ENCODE measurements at regions not wholly inside any gene's neighbourhood (a gene's known extent, or its start where the extent isn't known, plus 50 kb on each side); places are given as distances from the start of the nearest gene placed in this dataset.

DNA sequence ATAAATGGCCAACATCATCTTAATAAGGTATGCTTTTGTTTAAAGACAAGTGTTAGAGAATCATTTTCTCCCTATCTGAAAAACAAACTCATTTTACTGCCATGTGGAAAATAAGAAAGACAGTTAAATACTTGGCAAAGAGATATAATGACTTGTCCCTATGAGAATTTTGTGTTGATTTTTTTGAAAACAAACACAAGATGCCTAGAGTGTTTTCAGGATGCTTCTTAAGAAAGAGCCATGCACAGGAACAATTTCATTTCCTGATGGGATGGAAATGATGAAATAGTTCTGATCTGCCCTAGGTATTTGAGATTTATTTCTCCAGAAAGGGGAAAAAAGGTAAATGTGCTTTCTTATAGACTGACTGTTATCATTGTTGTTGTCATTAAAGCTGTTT is 237.5 kb upstream of the GNAI1 start:
- TF ChIP-seq, protein P1, sequence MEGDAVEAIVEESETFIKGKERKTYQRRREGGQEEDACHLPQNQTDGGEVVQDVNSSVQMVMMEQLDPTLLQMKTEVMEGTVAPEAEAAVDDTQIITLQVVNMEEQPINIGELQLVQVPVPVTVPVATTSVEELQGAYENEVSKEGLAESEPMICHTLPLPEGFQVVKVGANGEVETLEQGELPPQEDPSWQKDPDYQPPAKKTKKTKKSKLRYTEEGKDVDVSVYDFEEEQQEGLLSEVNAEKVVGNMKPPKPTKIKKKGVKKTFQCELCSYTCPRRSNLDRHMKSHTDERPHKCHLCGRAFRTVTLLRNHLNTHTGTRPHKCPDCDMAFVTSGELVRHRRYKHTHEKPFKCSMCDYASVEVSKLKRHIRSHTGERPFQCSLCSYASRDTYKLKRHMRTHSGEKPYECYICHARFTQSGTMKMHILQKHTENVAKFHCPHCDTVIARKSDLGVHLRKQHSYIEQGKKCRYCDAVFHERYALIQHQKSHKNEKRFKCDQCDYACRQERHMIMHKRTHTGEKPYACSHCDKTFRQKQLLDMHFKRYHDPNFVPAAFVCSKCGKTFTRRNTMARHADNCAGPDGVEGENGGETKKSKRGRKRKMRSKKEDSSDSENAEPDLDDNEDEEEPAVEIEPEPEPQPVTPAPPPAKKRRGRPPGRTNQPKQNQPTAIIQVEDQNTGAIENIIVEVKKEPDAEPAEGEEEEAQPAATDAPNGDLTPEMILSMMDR (IDR thresholded peaks at IDR 0.05): no peak
- TF ChIP-seq POLR2A (IDR thresholded peaks at IDR 0.05): no peak
